D341Med (cell line): ENCODE measurements at regions not wholly inside any gene's neighbourhood (a gene's known extent, or its start where the extent isn't known, plus 50 kb on each side); places are given as distances from the start of the nearest gene placed in this dataset.
"Not testable (repeated sequence)": the region's sequence is repeated elsewhere in the genome, so short reads cannot be mapped to it uniquely, and the experiment has no call there.

Source experiments
- DNase-seq: peaks from one replicate; pipeline ENCODE4 v3.0.0; 2012; ENCODE audit warnings: low spot score

GRCh38 chr7:81361769-81362312 is 408.0 kb downstream of the HGF start:
- no peak for DNase-seq

GRCh38 chr7:81355911-81356310 is 413.9 kb downstream of the HGF start:
- DNase-seq = no peak

- no peak for DNase-seq
These were observed 420.8 kb downstream of the HGF start for GRCh38 chr7:81349044-81349443.

- DNase-seq = no peak
These were observed 421.1 kb upstream of the SEMA3C start for GRCh38 chr7:81339946-81340345.

- peak; percentile 52 for DNase-seq
These were observed 414.7 kb upstream of the SEMA3C start for GRCh38 chr7:81333536-81333935.

GRCh38 chr7:81333004-81333403 is 414.2 kb upstream of the SEMA3C start:
- no peak for DNase-seq

- DNase-seq = no peak
These were observed 412.5 kb upstream of the SEMA3C start for GRCh38 chr7:81331061-81332018.

GRCh38 chr7:81330108-81330507 is 411.3 kb upstream of the SEMA3C start:
- DNase-seq = no peak

- DNase-seq = no peak
These were observed 408.8 kb upstream of the SEMA3C start for GRCh38 chr7:81327468-81328266.

- no peak for DNase-seq
These were observed 403.1 kb upstream of the SEMA3C start for GRCh38 chr7:81321949-81322348.

- no peak for DNase-seq
These were observed 398.9 kb upstream of the SEMA3C start for GRCh38 chr7:81317741-81318140.

- DNase-seq = peak; percentile 45
These were observed 389.9 kb upstream of the SEMA3C start for GRCh38 chr7:81308643-81309322.

- DNase-seq = no peak
These were observed 383.0 kb upstream of the SEMA3C start for GRCh38 chr7:81301815-81302214.

- DNase-seq = no peak
These were observed 381.9 kb upstream of the SEMA3C start for GRCh38 chr7:81300753-81301152.

GRCh38 chr7:81299711-81300110 is 380.9 kb upstream of the SEMA3C start:
- no peak for DNase-seq

- no peak for DNase-seq
These were observed 380.3 kb upstream of the SEMA3C start for GRCh38 chr7:81298951-81299666.

- DNase-seq = no peak
These were observed 378.5 kb upstream of the SEMA3C start for GRCh38 chr7:81297317-81297716.

- DNase-seq = no peak
These were observed 377.9 kb upstream of the SEMA3C start for GRCh38 chr7:81296726-81297125.

- DNase-seq = no peak
These were observed 376.2 kb upstream of the SEMA3C start for GRCh38 chr7:81294897-81295515.

GRCh38 chr7:81293806-81294205 is 375.0 kb upstream of the SEMA3C start:
- no peak for DNase-seq

- not testable (repeated sequence) for DNase-seq
These were observed 367.9 kb upstream of the SEMA3C start for GRCh38 chr7:81286754-81287153.
